DMS53 (cell line): ENCODE measurements at regions not wholly inside any gene's neighbourhood (a gene's known extent, or its start where the extent isn't known, plus 50 kb on each side); places are given as distances from the start of the nearest gene placed in this dataset.
"Not testable (repeated sequence)": the region's sequence is repeated elsewhere in the genome, so short reads cannot be mapped to it uniquely, and the experiment has no call there.

Experiments used
- DNase-seq: peaks from one replicate; lab custom pipeline; 2025; lab: John Stamatoyannopoulos, UW

DNA sequence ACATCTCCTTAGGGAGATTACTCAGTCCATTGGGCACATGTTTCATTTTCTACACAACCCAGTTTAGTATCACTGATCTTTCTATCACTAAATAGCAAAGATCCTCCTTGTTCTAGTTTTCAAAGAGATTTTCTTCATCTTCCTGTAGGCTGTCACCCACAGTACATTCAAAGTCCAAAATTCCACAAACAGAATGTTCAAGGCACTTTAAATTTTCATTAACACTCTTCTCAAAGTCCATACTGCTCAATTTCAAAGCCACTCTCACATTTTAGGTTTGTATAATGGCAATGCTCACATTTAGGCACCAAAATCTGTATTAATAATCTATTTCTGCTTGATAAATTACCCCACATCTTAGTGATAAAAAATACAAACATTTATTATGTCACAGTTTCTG lies 152.8 kb downstream of the FSIP2 start:
- no peak for DNase-seq

DNA sequence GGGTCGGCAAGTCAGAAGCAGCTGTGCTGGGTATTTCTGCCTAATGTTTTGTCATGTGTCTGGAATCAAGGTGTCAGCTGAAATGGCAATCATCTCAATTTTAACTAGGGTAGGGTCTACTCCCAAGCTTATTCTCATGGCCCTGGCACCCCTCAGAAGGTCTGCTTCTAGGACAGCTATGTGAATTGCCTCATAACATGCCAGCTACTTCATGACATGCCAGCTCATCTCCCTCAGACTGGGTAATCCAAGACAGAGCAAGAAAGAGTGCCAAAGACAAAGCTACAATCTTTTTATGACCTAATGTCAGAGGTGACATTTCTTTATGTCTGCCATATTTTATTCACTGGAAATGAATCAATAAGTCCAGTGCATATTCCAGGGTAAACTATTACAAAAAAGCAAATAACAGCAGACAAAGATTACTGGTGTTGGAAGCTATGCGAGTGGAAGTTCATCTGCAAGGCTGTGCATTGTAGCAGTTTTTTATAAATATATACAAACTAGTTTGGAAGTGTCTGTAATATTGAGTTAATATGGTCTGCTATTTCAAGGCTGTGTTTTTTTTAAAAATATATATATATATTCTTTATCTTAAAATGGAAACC lies 153.3 kb downstream of the FSIP2 start:
- DNase-seq: no peak

DNA sequence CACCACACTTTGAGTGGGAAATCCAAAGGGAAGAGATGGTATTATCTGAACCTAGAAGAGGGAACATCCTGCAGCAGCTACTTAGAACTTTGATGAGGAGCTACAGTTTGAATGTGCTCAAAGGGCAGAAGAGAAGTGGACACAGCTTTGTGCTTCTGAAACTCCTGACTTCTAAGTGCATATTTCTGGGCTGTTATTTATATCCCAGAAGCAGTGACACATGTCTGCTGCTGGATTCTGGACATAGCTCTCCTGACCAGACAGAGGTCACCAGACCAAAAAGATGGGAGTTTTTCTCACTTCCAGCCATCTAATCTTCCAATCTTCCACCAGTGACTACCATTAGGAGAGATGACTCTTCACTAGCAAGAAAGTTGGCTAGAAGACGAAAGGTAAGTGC lies 153.9 kb downstream of the FSIP2 start:
- DNase-seq: no peak

DNA sequence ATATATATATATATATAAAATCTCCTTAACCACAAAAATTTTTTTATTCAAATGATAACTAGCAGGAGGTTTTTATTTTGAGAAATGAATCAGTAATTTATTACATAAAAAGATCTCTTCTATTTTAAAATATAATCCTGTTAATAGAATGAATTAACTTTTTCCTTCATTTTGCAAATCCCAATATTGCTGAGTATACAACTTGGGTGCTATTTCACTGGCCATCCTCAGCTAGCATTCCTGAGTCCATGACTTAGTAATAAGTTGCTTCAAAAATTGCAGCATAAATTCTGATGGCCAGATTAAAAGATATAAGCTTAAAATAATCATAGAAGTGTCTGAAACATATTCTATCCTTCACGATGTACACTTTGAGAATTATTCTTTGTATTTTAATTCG lies 155.6 kb downstream of the FSIP2 start:
- DNase-seq: no peak

DNA sequence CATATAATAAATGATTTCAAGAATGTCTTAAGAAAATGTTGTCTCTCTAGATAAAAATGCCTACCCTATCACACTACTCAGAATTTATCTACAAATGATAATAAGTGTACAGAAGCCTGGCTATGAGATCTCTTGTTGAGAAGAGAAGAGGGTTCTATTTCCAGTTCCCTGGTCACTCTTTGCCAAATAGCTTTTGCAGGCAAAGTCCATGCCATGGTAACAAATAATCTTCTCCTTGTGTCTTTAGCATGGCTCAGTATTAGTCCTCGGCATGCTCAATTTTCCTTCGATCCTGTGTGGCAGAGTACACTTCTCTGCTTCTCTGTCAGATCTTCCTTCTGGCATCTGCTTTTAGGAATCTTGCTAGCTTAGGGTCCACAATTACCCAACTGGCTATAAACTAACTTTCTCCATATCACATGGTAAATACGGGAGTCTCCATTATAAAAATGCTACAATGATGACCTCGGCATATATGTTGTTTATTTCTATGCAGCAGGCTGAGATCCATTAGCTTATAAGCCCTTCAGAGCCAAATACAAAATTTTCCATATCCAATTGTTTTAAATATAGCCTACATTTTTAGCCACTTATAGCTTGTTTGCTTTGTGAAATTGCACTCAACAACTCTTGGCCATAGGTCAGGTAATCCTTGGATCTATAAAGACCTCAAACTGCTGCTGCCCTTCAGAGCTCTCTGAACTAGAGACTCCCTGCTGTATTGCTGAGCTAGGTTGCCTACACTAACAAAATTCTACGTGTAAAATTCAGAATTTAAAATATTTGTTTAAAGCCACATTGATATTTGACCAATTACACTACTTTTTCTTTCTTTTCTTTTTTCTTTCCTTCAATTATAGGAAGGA lies 157.5 kb downstream of the FSIP2 start:
- DNase-seq: peak; percentile 50

DNA sequence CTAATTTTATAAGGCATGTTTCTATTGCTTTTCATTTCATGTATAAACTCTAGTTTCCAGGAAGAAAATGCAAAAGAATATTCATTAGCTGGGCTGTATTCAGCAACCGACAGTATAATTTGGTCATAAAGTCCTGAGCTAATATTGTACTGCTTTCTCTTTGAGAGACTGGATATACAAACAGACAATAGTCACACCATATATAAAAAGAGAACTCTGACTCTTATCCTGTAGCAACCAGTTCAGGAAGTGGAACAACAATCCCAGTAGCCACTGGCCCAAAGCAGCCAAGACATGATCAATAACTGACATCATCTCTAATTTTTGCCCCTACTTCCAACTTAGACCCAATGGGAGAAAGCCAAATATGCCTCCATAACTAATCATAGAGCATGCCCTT lies 160.8 kb downstream of the FSIP2 start:
- DNase-seq: peak; percentile 38

DNA sequence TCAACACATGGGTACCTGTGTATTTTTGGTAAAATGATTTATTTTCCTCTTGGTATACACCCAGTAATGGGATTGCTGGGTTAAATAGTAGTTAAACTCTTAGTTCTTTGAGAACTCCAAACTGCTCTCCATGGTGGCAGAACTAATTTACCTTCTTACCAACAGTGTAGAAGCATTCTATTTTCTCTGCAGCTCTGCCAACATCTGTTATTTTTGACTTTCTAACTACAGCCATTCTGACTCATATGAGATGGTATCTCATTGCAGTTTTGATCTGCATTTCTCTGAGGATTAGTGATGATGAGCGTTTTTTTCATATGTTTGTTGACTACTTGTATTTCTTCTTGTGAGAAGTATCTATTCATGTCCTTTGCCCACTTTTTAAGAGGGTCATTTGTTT lies 180.6 kb downstream of the FSIP2 start:
- no peak for DNase-seq

DNA sequence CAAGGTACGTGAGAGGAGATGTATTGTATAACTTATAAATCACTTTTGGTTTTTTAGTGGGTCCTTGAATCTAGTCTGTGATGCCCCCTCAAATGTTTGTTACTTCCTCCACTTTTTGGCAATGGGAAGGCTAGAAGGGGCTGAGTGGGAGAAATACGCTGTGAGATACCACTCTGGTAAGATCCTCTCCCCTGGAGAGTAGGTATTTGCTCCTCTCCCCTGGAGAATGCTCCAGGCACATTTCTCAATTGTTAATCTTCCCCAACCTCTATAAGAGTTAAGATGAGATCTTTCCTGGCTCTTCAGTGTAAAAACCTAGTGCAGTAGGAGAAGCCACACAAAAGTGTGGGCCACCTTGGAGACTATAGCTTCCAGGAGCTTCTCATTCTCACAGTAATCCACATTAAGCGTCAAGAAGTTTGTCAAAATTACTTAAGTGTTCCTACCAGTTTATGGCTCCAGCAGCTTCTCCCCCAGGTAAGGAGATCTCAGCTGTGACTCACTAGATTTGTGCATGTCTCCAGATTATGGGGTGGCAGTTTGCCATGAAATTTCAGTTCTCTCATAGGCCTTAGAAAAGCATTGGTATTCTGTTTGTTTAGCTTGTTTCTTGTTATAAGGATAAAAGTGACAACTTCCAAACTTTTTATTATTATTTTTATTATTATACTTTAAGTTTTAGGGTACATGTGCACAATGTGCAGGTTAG lies 182.6 kb downstream of the FSIP2 start:
- DNase-seq: no peak

DNA sequence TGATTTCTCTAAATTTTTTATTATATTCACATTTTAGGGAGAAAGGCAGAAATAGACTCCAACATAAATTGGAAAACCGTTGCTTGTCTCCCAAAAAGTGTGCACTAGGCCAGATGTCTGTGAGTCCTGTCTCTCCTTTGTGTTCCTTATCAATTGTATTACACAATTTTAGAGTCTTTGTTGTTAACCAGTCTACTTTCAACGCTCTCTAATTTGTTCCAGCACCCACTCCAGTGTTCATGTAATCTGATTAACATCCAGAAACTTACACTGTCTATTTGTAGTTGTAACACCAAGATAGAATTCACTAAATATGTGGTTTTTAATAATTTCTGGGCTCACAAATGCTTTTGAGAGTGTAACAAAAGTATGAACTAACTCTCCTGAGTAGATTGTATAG lies 195.6 kb downstream of the FSIP2 start:
- DNase-seq: no peak

DNA sequence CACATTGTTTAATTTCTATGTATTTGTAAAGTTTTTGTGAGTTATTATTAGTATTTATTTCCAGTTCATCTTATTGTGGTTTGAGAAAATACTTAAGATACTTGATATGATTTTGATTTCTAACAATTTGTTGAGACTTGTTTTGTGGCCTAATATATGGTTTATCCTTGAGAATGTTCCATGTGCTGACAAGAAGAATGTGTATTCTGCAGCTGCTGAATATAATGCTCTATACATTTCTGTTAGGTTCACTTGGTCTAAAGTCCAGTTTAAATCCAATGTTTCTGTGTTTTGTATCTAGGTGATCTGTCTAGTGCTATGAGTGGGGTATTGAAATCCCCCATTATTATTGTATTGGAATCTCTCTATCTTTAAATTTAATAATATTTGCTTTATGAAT lies 201.3 kb downstream of the FSIP2 start:
- no peak for DNase-seq

DNA sequence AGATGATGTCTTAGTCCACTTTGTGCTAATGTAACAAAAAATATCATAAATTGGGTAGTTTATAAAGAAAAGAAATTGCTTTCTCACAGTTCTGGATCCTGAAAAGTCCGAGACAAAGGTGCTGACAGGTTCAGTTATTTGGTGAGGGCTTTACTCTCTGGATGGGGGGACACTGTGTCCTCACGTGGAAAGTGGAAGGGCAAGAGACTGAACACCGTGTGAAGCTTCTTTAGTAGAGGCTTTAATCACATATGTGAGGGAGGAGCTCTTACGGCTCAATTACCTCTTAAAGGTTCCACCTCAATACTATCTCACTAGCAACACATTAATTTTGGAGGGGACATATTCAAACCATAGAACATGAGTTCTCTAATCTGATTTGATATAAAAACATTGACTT lies 204.3 kb downstream of the FSIP2 start:
- no peak for DNase-seq

DNA sequence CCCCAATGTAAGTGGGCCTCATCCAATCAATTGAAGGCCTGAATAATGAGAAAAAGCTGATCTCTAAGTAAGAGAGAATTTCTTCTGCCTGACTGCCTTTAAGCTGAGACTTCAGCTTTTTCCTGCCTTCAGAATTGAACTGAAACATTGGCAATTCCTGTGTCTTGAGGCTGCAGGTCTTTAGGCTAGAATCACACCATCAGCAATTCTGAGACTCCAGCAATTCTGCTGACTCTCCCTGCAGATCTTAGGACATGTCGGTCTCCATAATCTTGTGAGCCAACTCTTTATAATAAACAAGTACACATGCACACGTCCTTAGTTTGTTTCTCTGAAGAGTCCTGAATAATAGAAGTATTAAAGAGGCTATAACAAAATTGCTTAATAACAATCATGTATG lies 209.1 kb downstream of the FSIP2 start:
- no peak for DNase-seq

DNA sequence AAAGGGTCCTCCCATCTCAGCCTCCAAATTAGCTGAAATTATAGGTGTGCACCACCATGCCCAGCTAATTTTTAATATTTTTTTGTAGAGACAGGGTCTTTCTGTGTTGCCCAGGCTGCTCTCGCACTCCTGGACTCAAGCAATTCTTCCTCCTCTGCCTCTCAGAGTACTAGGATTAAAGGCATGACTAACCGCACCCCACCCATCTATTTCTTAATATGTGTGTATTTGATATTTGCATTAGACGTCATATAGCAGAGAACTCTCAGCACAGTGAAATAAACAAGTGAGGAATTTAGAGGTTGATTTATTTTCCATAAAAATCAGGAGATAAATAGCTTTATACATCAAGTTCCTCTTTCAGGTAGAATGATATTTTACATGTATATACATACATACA lies 213.5 kb downstream of the FSIP2 start:
- DNase-seq: no peak

DNA sequence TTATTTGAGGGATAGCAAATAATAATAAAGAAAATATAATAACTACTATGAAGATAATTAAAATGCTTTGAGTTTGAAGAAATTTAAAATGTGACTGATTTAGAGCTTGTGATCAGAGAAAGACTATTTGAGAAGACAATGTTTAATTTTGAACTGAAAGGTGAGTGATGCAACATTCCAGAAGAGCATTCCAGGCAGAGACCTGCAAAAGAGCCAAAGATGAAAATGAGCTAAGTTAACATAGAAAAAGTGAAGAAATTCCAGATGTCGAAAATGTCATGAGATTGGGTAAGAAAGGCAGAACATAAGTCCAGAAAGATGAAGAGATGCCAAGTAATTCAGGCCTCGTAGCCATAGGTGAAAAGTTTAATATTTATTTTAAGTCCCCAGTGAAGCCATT lies 215.8 kb downstream of the FSIP2 start:
- no peak for DNase-seq

DNA sequence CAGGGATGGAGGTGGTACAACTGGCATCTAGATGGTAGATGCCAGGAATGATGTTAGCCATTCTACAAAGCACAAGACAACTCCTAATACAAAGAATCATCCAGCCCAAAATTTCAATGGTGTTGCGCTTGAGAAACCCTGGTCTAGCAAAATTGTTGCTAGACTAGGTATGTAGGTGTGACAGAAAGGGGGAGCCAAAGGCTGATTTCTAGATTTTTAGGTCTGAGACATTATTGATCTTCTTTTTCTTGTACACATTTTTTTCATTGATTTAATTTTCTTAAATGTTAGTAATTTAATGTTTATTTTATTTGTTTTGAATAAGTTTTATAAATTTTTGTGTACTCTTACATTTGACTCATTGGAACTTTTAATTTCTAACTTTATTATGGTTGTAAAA lies 216.4 kb downstream of the FSIP2 start:
- DNase-seq: no peak

DNA sequence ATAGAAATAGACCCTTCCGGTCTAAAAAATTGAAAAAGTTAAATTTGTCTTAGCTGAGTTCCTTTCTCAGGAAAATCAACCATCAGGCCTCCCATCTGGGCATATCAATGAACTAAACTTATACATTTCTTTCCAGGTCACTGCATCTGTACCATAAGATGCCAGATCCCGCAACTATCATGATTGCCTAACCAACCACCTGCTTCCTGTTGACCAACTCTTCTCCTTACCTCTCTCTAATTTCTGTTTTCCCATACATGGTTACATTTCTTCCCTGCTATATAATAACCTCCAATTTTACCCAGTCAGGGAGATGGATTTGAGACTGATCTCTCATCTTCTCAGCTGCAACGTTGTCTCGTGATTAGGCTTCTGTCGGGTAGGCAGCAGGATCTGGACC lies 228.7 kb downstream of the FSIP2 start:
- DNase-seq: peak; percentile 54

DNA sequence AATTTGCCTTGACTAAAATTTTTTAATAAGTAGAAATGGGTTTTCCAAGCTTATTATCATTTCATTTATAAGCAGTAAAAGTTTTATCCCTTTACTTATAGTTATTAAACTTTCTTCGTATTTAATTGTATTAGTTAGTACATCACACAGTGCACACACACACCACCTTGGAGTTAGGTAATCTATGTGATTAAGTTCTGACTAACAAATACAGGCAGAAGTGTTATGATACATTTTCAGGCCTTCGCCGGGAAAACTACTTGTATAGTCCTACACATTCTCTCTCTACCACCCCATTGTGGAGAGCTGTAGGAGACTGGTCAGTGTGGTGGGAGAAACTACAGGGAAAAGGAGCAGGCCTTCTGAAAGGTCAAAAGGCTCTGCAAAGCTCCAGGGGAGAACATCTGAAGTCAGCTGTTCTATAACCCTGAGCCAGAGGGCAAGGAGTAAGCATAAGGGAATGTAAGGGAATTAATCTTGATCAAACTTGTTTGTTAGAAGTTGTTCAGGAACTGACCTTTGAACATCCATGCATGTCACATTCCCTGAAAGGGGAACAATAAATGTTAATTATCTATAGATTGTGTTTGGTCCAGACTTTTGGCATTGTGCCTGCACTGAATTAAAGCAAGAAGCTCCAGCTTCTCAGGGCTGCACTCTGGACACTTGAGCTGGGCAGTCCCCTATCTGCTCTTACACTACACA lies 231.7 kb downstream of the FSIP2 start:
- no peak for DNase-seq

DNA sequence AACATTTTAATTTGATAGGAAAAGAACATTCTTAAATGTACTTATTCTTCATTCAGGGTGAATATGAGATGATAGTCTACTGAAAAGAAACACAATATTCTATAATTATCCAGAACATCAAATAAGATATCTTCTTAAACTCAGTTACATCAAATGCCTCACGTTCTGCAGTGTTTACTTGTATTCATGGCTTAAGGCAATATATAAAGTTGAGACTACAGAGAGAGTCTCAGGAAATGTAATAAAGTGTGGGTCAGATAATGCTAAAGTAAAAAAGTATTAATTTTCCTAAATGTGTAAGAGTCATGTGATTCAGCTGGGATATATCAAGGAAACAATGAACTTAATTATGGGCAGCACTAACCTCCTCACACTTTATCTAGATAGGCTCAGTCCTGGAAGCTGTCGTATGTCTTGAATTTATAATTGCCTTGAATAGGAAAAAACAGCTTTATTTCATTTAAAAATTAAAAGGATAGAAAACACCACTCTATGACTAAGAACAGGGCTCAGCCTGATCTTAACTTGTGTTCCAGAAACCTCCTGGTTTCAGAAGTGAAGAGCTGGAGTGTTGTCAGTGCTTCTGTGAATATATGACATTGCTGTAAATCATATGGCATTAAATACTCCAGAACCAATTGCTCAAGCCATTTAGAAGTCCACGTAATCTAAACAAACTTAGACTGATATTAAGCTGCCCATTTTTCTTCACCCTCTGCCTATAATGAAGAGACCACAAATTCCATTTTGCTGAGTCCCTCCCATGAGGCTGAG lies 240.2 kb downstream of the FSIP2 start:
- DNase-seq: no peak

DNA sequence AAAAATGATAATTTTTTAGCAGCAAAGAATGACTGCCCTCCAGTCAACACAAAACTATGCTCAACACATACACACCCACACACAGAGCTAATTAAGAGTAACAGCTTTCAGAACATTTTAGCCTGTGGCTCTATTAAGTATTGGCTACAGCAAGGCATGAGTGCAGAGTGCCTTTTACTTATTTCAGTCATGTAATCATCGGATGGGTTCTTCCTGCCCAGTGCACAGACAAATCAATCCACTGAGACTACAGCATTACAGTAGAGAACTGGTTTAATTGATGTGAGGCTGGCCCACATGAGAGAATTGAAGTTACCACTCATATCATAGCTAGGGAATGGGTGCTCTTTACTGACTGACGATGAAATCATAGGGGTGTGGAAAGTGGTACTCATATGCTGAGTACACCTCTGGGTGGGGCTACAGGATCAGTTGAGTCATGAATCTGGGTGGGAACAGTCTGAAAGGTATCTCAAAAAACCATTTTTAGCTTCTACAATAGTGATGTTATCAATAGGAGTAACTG lies 241.0 kb downstream of the FSIP2 start:
- peak; percentile 41 for DNase-seq

DNA sequence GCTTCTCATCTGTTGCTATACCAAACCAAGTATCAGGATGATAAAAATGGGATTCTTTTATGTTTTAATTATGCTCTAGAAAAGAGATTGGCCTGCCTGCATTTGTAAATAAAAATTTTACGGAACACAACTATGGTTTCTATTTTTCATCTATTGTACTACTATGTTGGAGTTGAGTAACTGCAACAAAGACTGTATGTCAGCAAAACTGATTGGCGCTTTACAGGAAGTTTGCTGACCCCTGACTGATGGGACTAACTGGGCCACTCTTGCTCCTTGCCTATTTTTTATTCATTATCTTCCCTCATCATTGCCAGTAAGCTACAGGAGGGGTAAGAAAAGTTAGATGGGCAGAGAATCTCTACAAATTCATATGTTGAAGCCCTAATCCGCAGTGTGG lies 242.3 kb downstream of the FSIP2 start:
- DNase-seq: no peak

DNA sequence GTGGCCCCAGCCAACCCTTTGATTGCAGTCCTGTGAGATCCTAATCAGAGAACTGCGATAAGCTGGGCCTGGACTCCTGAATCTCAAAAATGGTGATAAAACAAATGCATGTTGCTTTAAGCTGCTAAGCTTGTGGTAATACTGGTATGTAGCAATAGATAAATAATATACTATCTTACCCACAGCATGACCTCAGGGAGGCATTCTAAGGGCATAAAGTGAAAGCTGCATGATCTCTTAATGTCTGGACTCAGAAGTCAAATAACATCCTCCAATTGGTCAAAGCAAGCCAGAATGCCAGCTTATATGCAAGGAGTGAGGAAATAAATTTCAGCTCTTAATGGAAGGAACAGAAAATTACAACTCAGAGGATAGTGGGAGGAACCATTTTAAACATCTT lies 246.1 kb downstream of the FSIP2 start:
- DNase-seq: no peak

DNA sequence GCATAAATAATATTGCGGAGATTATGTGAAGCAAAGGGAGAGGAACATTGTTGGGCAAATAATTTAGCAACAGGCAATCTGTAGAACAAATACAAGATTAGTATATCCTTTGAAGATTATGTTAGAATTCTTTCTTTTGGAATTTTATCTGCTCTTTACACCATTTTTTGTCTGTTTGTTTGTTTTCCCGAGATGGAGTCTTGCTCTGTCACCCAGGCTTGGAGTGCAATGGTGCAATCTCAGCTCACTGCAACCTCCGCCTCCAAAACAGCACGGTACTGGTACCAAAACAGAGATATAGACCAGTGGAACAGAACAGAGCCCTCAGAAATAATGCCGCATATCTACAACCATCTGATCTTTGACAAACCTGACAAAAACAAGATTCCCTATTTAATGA lies 250.3 kb downstream of the FSIP2 start:
- DNase-seq: not testable (repeated sequence)
